Mucosa of rectum (tissue), 2 donors: ENCODE measurements at regions not wholly inside any gene's neighbourhood (a gene's known extent, or its start where the extent isn't known, plus 50 kb on each side); places are given as distances from the start of the nearest gene placed in this dataset.

ENCODE experiments used
- H3K27ac ChIP-seq, 2 donors: one replicate each; pipeline ENCODE4 v1.7.0; 2013; ENCODE audit warnings: inconsistent platforms in 2 of 2, low read depth in 2 of 2, low read length in 2 of 2
- H3K27me3 ChIP-seq, 2 donors: one replicate each; pipeline ENCODE4 v1.7.0; 2013; ENCODE audit warnings: low read length in 2 of 2; ENCODE audit not compliant: control insufficient read depth in 2 of 2, insufficient read depth in 2 of 2
- H3K36me3 ChIP-seq, 2 donors: one replicate each; pipeline ENCODE4 v1.7.0; 2013; ENCODE audit warnings: low read length in 2 of 2; ENCODE audit not compliant: control insufficient read depth in 2 of 2, insufficient read depth in 2 of 2
- H3K4me1 ChIP-seq, 2 donors: one replicate each; pipeline ENCODE4 v1.7.0; 2013; ENCODE audit warnings: low read length in 2 of 2, mild to moderate bottlenecking in 1 of 2; ENCODE audit not compliant: control insufficient read depth in 2 of 2, insufficient read depth in 2 of 2
- H3K4me3 ChIP-seq, 2 donors: one replicate each; pipeline ENCODE4 v1.7.0; 2013; ENCODE audit warnings: low read length in 2 of 2
- H3K9ac ChIP-seq, 2 donors: one replicate each; pipeline ENCODE4 v1.7.0; 2013; ENCODE audit warnings: low read length in 2 of 2, low read depth in 1 of 2, mild to moderate bottlenecking in 1 of 2
- H3K9me3 ChIP-seq, 2 donors: one replicate each; pipeline ENCODE4 v1.7.0; 2013; ENCODE audit warnings: low read length in 2 of 2; ENCODE audit not compliant: control insufficient read depth in 2 of 2
- donor health status: healthy.
- donor health status: Normal muscosa, but diverticular disease.

- H3K9me3 ChIP-seq = no peaks in the 10 kb centered on the region
- no peaks in the 10 kb centered on the region for H3K4me1 ChIP-seq
- no peak overlapping the region for H3K4me3 ChIP-seq
- H3K9ac ChIP-seq = no peak overlapping the region
- no peak overlapping the region for H3K27ac ChIP-seq
- no peaks in the 10 kb centered on the region for H3K27me3 ChIP-seq
- H3K36me3 ChIP-seq = no peaks in the 10 kb centered on the region
Observed at GRCh38 chr14:30507209-30507608, 51.7 kb upstream of the G2E3 start.
